ENCODE measurements at regions not wholly inside any gene's neighbourhood (a gene's known extent, or its start where the extent isn't known, plus 50 kb on each side); places are given as distances from the start of the nearest gene placed in this dataset.

DNA sequence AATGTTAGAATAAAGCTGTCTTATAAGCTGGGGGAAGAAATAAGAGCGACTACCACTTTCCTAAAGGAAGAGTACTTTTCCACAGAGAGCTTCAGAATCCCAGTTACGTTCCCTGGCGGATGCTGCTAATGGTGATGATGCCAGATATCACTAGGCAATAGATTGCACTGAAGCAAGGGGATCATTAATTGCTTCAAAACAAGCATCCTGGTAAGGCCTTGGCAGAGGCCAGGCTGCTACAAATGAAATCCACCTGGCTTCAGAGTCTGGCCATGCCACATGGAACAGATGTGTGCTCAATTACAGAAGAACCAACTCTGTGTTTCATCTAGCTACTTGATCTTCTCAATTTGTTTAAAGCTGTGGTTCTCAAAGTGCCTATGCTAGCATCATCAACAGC lies 129.2 kb upstream of the IL12A start:
- Mint-ChIP-seq H3K27me3 (ENCODE audit: unreplicated experiment) (no peaks in the 10 kb centered on the region), H3K9me3 (ENCODE audit: unreplicated experiment) (no peaks in the 10 kb centered on the region), H3K36me3 (ENCODE audit: unreplicated experiment) (no peaks in the 10 kb centered on the region), H3K27ac (ENCODE audit: unreplicated experiment) (no peak overlapping the region), H3K4me3 (ENCODE audit: unreplicated experiment) (no peak overlapping the region), H3K4me1 (ENCODE audit: unreplicated experiment) (peaks cover 57% of the 10 kb centered on the region)
- TF ChIP-seq, protein P1, sequence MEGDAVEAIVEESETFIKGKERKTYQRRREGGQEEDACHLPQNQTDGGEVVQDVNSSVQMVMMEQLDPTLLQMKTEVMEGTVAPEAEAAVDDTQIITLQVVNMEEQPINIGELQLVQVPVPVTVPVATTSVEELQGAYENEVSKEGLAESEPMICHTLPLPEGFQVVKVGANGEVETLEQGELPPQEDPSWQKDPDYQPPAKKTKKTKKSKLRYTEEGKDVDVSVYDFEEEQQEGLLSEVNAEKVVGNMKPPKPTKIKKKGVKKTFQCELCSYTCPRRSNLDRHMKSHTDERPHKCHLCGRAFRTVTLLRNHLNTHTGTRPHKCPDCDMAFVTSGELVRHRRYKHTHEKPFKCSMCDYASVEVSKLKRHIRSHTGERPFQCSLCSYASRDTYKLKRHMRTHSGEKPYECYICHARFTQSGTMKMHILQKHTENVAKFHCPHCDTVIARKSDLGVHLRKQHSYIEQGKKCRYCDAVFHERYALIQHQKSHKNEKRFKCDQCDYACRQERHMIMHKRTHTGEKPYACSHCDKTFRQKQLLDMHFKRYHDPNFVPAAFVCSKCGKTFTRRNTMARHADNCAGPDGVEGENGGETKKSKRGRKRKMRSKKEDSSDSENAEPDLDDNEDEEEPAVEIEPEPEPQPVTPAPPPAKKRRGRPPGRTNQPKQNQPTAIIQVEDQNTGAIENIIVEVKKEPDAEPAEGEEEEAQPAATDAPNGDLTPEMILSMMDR (IDR thresholded peaks at IDR 0.05): no peak
- no peak for DNase-seq (ENCODE audit: extremely low spot score, unreplicated experiment)

DNA sequence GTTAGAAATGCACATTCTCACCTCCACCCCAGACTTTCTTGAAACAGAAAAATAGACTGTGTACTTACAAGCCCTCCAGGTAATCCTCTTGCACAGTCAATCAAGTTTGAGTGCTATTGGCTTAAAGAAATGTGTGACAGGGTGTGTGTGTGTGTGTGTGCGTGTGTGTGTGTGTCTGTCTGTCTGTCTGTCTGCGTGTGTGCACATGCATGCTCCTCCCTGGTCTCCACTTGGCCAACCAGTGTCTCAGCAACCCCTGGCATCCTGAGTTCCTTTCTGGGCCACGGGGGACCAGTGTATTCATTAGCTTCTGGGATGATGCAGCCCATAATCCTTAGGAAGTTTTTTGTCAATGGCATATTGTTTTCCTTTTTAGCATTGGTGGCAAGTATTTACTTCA lies 128.8 kb upstream of the IL12A start:
- peak overlapping the region; percentile 82 for H3K27ac Mint-ChIP-seq (ENCODE audit: unreplicated experiment)
- no peaks in the 10 kb centered on the region for H3K9me3 Mint-ChIP-seq (ENCODE audit: unreplicated experiment)
- H3K4me1 Mint-ChIP-seq (ENCODE audit: unreplicated experiment): peaks cover 55% of the 10 kb centered on the region

DNA sequence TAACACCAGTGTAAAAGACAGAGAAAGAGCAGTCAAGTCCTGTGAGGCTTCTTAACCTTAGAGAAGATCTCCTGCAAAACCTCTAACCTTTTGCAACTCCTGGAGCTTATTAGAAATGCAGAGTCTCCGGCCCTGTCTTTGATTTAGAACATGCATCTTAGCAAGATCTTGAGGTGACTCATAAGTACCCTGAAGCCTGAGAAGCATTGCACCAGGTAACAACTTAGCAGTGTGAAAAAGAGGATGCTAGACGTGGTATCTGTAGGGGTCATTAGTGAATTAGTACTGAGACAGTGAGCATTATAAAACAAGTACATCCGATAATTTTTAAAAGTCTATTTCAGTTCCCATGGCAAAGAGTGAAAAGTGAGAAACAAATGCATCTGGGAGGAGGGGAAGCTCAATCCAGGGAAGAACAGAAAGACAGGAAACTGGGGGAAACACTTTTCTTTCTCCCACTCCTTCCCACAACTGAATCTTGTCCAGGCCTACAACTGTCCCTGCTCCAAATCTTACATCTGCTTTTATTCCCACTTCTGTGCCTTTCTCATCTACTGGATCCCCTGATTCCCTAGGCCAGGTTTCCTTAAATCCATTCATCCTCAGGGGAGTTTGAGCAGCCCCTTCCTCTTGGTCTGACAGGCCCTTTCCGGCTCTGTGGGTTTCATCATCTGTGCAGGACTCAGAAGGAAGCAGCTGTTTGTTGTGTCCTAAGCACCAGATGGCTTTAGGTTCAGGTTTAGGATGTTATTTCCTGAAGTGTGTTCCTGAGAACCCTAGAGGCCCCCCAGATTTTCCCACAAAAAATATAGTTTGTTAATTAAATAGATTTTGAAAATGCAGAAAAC lies 128.1 kb upstream of the IL12A start:
- Mint-ChIP-seq H3K27ac (ENCODE audit: unreplicated experiment) (peak overlapping the region; percentile 82), H3K4me1 (ENCODE audit: unreplicated experiment) (peaks cover 57% of the 10 kb centered on the region), H3K36me3 (ENCODE audit: unreplicated experiment) (no peaks in the 10 kb centered on the region)

More for the DNA sequence above, 128.8 kb upstream of the IL12A start:
- Mint-ChIP-seq H3K27me3 (ENCODE audit: unreplicated experiment) (no peaks in the 10 kb centered on the region), H3K4me3 (ENCODE audit: unreplicated experiment) (no peak overlapping the region), H3K36me3 (ENCODE audit: unreplicated experiment) (no peaks in the 10 kb centered on the region)
- no peak for DNase-seq (ENCODE audit: extremely low spot score, unreplicated experiment)
- TF ChIP-seq, protein P1 (IDR thresholded peaks at IDR 0.05): no peak

DNA sequence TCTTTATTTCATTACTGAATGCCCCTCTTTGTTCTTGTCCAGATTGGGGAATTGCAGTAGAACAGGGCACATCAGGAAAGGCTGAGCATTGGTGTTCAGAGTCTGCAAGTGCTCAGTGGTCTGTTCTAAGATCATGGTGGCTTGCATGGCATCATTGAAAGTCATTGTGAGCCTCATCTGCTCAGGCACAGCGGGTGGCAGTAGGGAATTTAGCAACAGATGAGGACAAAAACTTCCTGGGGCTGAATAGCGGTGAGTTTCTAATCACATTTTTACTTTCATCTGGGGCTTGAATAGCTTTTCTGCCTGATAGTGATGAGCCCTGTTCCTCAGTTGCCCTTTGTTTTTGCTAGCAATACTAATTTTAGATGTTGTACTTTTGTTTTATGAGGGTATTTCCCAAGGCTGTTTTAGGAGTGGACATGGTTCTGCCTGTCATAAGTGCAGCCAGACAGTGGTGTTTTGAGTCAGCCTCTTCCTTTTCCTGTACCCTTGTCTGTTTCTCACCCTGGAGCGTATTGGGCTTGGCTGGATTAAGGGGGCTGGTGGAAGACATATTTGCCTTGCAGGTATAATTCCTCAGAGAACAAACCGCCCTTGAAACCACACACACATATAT lies 127.2 kb upstream of the IL12A start:
- H3K4me1 Mint-ChIP-seq (ENCODE audit: unreplicated experiment): peaks cover 57% of the 10 kb centered on the region
- no peak overlapping the region for H3K4me3 Mint-ChIP-seq (ENCODE audit: unreplicated experiment)
- TF ChIP-seq, protein P1 (IDR thresholded peaks at IDR 0.05): no peak
- H3K27ac Mint-ChIP-seq (ENCODE audit: unreplicated experiment): peak overlapping the region; percentile 82
- H3K9me3 Mint-ChIP-seq (ENCODE audit: unreplicated experiment): no peaks in the 10 kb centered on the region
- H3K36me3 Mint-ChIP-seq (ENCODE audit: unreplicated experiment): no peaks in the 10 kb centered on the region
- no peaks in the 10 kb centered on the region for H3K27me3 Mint-ChIP-seq (ENCODE audit: unreplicated experiment)
- no peak for DNase-seq (ENCODE audit: extremely low spot score, unreplicated experiment)

More for the DNA sequence above, 128.1 kb upstream of the IL12A start:
- Mint-ChIP-seq H3K4me3 (ENCODE audit: unreplicated experiment) (no peak overlapping the region), H3K27me3 (ENCODE audit: unreplicated experiment) (no peaks in the 10 kb centered on the region), H3K9me3 (ENCODE audit: unreplicated experiment) (no peaks in the 10 kb centered on the region)
- DNase-seq (ENCODE audit: extremely low spot score, unreplicated experiment): no peak
- TF ChIP-seq, protein P1 (IDR thresholded peaks at IDR 0.05): no peak

DNA sequence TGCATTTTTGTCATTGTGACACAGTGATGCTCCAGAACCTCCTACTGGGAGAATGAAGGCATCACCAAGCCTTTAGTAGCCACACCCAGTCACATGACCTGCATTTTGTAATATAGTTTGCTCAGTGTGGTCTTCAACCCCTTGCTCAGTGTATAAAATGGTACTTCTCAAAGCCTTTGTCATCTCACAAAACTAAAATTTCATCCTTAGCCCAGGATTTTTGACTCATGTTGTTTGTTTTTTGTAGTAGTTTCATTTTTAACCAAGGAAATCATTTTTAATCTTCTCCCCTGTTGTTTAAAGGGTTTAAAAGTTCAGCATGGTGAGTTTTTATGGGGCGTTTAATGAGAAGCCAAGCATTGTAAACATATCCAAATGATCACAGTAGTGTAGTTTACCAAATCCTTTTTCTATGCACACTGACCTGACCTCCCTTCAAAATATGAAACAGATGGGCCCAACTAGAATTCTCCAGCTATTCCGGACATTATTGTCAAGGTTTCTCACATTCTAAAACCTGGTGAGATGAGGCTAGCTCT lies 123.5 kb upstream of the IL12A start:
- peak overlapping the region; percentile 84 for H3K27ac Mint-ChIP-seq (ENCODE audit: unreplicated experiment)
- no peak for DNase-seq (ENCODE audit: extremely low spot score, unreplicated experiment)
- peaks cover 47% of the 10 kb centered on the region for H3K4me1 Mint-ChIP-seq (ENCODE audit: unreplicated experiment)
- H3K9me3 Mint-ChIP-seq (ENCODE audit: unreplicated experiment): no peaks in the 10 kb centered on the region
- TF ChIP-seq, protein P1 (IDR thresholded peaks at IDR 0.05): no peak
- H3K4me3 Mint-ChIP-seq (ENCODE audit: unreplicated experiment): no peak overlapping the region
- no peaks in the 10 kb centered on the region for H3K27me3 Mint-ChIP-seq (ENCODE audit: unreplicated experiment)
- no peaks in the 10 kb centered on the region for H3K36me3 Mint-ChIP-seq (ENCODE audit: unreplicated experiment)
